Testis (tissue), 2 donors: ENCODE measurements at regions not wholly inside any gene's neighbourhood (a gene's known extent, or its start where the extent isn't known, plus 50 kb on each side); places are given as distances from the start of the nearest gene placed in this dataset.

Experiments
- DNase-seq: peaks from one replicate; pipeline ENCODE4 v3.0.0-alpha.2; 2019
- H3K27ac ChIP-seq, 2 donors: fragments of 200-600 bp; sonication (generic); one replicate each; pipeline ENCODE4 v1.5.1; 2019
- H3K27me3 ChIP-seq: fragments of 200-600 bp; sonication (generic); one replicate; pipeline ENCODE4 v1.5.1; 2019
- H3K36me3 ChIP-seq: fragments of 200-600 bp; sonication (generic); one replicate; pipeline ENCODE4 v1.5.1; 2017; ENCODE audit warnings: low read depth; ENCODE audit errors: missing control alignments
- H3K4me1 ChIP-seq: fragments of 200-600 bp; sonication (generic); one replicate; pipeline ENCODE4 v1.5.1; 2019
- H3K4me3 ChIP-seq, 2 donors: fragments of 200-600 bp; sonication (generic); one replicate each; pipeline ENCODE4 v1.5.1; 2017 to 2019
- H3K9me3 ChIP-seq: fragments of 200-600 bp; sonication (generic); one replicate; pipeline ENCODE4 v1.5.1; 2017
- POLR2A ChIP-seq: fragments of 450-650 bp; IDR thresholded peaks from one replicate; pipeline ENCODE4 v1.6.1; 2017; ENCODE audit warnings: antibody characterized with exemption, mild to moderate bottlenecking, moderate library complexity
- WGBS, 2 donors: methylation state at CpG; one replicate each; pipeline ENCODE4 v1.1.5; 2018; 5-methylcytosine and 5-hydroxymethylcytosine counted together
- intact Hi-C: fragments of 100-400 bp; cut with DNase I; formaldehyde crosslinking; loops from one replicate; pipeline ENCODE4 v1.15.1; 2023; ENCODE audit warnings: low total_unique reads
- TF ChIP-seq, protein P1 (sequence below), 3 experiments: fragments of 450-650 bp in 2 of 3; fragments of 200-600 bp in 1 of 3; sonication (generic) in 1 of 3; IDR thresholded peaks; one replicate each; pipeline ENCODE4 v1.5.1; 2016 to 2019; ENCODE audit warnings: antibody characterized with exemption in 3 of 3, mild to moderate bottlenecking in 2 of 3, moderate library complexity in 1 of 3

DNA sequence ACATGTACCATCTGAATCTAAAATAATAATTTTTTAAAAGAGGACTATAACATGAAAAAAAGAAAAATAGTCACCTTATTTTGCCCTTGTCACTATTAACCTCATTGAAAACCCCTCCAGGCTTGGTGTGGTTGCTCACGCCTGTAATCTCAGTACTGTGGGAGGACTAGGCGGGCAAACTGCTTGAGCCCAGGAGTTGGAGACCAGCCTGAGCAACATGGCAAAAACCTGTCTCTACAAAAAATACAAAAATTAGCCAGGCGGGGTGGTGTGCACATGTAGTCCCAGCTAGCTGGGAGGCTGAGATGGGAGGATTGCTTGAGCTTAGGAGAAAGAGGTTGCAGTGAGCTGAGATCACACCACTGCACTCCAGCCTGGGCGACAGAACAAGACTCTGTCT, 126.3 kb upstream of the KRAS start:
- H3K4me1 ChIP-seq: no peaks in the 10 kb centered on the region
- TF ChIP-seq, protein P1, sequence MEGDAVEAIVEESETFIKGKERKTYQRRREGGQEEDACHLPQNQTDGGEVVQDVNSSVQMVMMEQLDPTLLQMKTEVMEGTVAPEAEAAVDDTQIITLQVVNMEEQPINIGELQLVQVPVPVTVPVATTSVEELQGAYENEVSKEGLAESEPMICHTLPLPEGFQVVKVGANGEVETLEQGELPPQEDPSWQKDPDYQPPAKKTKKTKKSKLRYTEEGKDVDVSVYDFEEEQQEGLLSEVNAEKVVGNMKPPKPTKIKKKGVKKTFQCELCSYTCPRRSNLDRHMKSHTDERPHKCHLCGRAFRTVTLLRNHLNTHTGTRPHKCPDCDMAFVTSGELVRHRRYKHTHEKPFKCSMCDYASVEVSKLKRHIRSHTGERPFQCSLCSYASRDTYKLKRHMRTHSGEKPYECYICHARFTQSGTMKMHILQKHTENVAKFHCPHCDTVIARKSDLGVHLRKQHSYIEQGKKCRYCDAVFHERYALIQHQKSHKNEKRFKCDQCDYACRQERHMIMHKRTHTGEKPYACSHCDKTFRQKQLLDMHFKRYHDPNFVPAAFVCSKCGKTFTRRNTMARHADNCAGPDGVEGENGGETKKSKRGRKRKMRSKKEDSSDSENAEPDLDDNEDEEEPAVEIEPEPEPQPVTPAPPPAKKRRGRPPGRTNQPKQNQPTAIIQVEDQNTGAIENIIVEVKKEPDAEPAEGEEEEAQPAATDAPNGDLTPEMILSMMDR (IDR thresholded peaks at IDR 0.05): no peak
- TF ChIP-seq POLR2A: no peak
- 86 to 95% methylated on average over 4 of the region's 4 CpGs for WGBS, 2 donors
- DNase-seq: no peak
- no peaks in the 10 kb centered on the region for H3K9me3 ChIP-seq
- H3K27me3 ChIP-seq: no peaks in the 10 kb centered on the region
- intact Hi-C loops: no loop called here
- no peak overlapping the region for H3K27ac ChIP-seq
- no peaks in the 10 kb centered on the region for H3K36me3 ChIP-seq
- H3K4me3 ChIP-seq: no peak overlapping the region

DNA sequence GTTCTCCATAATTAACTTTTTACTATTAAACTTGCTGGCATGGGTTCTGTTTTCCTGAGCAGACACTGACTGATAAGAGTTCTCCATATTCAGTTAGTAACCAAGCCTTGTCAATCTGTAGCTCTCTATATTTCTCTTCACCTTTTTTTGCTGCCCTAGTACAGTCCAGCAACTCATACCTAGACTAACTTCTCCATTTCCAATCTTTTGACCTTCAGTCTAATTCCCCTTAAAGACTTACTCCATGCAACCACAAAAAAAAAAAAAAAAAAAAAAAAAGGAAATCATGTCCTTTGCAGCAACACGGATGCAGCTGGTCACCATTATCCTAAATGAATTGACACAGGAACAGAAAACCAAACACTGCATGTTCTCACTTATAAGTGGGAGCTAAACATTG, 125.7 kb upstream of the KRAS start:
- Histone ChIP-seq H3K4me1 (no peaks in the 10 kb centered on the region), H3K27me3 (no peaks in the 10 kb centered on the region), H3K9me3 (no peaks in the 10 kb centered on the region), H3K27ac (no peak overlapping the region), H3K4me3 (no peak overlapping the region), H3K36me3 (no peaks in the 10 kb centered on the region)
- DNase-seq: no peak
- whole genome bisulfite sequencing, 2 donors: 39 to 55% methylated on average over 1 of the region's 1 CpG
- TF ChIP-seq, protein P1 (IDR thresholded peaks at IDR 0.05): no peak
- TF ChIP-seq POLR2A: no peak
- intact Hi-C loops: no loop called here

DNA sequence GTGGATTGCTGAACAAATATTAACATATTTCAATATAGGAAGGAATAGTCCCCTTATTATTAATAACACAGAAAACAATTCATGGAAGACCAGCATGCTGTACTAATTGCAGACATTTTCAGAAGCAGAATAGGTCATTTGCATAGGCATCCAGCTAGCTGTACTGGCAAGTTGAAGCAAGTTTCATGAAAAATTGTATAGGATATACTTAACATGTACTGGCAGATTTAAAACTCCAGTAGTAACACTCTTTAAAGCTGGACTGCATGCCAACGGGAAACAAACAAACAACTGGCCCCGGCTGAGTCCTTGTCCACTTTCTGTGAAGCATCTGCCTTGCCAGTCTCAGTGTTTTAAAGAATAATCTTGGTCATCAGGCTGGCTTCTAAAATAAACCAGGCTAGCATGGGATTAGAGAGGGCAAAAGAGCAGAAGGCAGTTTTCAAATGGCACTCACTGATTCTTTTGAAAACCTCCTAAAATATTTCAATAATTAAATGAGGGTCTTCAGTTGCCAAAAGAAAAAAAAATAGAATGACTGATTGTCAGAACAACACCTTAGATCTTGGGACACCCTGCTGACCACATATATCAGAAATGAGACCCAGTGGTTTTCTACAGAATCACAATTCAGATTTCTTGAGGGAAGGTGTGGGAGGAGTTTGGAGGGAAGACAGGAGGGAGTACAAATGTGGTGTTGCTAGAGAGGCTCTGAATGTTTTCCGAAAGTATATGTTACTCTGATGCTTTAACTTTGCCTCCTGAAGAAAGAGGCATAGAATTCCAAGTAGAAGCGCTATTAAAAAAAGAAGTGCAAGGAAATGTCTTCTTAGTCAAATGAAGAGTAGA, 122.5 kb upstream of the KRAS start:
- DNase-seq: no peak
- intact Hi-C loops: no loop called here
- H3K4me1 ChIP-seq: no peaks in the 10 kb centered on the region
- H3K27me3 ChIP-seq: no peaks in the 10 kb centered on the region
- H3K36me3 ChIP-seq: no peaks in the 10 kb centered on the region
- 75 to 82% methylated on average over 4 of the region's 4 CpGs for WGBS, 2 donors
- no peak overlapping the region for H3K4me3 ChIP-seq
- H3K9me3 ChIP-seq: no peaks in the 10 kb centered on the region
- H3K27ac ChIP-seq: no peak overlapping the region
- TF ChIP-seq, protein P1 (IDR thresholded peaks at IDR 0.05): no peak
- TF ChIP-seq POLR2A: no peak

DNA sequence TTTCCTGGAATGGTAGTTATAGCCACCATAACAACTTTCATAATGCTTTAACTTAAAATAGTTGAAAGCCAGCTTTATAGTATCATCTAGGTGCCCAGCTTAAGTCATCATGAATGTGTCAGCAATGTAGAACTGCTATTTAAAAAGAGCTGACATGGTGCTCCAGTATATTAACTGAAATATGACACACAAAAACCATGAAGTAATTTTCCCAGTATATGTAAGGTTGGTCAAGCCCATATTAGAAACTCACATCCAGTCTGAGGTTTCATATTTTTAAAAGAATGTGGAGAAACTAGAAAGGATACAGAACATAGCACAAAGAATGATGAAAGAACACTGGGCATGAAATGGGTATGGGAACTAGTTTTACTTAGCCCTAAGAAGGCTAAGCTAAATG, 121.3 kb upstream of the KRAS start:
- H3K27me3 ChIP-seq: no peaks in the 10 kb centered on the region
- no peak for DNase-seq
- no peak for TF ChIP-seq POLR2A
- intact Hi-C loops: no loop called here
- no peak overlapping the region for H3K27ac ChIP-seq
- no peak overlapping the region for H3K4me3 ChIP-seq
- no peaks in the 10 kb centered on the region for H3K9me3 ChIP-seq
- H3K4me1 ChIP-seq: no peaks in the 10 kb centered on the region
- H3K36me3 ChIP-seq: no peaks in the 10 kb centered on the region

DNA sequence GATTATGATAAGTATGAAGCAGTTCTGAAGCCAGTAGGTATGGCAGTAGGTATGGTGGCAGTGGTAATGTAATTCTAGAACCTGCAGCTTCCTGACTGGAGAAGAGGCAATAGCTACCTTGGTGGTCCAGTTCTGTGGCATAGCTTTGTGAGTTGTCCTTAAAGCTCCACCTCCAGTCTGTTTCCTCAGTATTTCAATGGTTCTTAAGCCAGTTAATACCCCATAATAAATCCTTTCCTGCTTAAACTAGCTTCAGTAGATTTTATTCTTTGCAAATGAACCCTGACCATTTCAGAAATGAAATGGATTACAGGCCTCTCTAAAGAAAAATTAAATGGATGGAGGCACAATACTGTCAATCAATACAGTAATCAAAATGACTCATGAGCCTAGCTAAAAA, 117.8 kb upstream of the KRAS start:
- H3K27me3 ChIP-seq: no peaks in the 10 kb centered on the region
- TF ChIP-seq POLR2A: no peak
- TF ChIP-seq, protein P1 (IDR thresholded peaks at IDR 0.05): no peak
- H3K36me3 ChIP-seq: no peaks in the 10 kb centered on the region
- DNase-seq: no peak
- H3K27ac ChIP-seq: no peak overlapping the region
- H3K9me3 ChIP-seq: no peaks in the 10 kb centered on the region
- intact Hi-C loops: no loop called here
- H3K4me3 ChIP-seq: no peak overlapping the region
- peaks cover 10% of the 10 kb centered on the region for H3K4me1 ChIP-seq
